ENCODE measurements at regions not wholly inside any gene's neighbourhood (a gene's known extent, or its start where the extent isn't known, plus 50 kb on each side); places are given as distances from the start of the nearest gene placed in this dataset.

GRCh38 chr10:93221521-93221920, 147.8 kb downstream of the CYP26A1 start:
- Histone ChIP-seq H3K4me3 (no peak overlapping the region), H3K4me1 (no peaks in the 10 kb centered on the region), H3K27ac (no peak overlapping the region), H3K27me3 (no peaks in the 10 kb centered on the region), H3K9me3 (peaks cover 0 to 3% (median 0%) of the 10 kb centered on the region in 3 donors), H3K36me3 (no peaks in the 10 kb centered on the region)
- intact Hi-C loops (cut with DNase I; ENCODE audit: low total_unique reads) = no loop called here
- no peak for TF ChIP-seq CTCF (IDR thresholded peaks at IDR 0.05)
- DNase-seq = no peak

- Histone ChIP-seq H3K27ac (no peak overlapping the region), H3K36me3 (no peaks in the 10 kb centered on the region), H3K27me3 (no peaks in the 10 kb centered on the region), H3K4me1 (no peaks in the 10 kb centered on the region), H3K9me3 (peaks cover 0 to 3% (median 0%) of the 10 kb centered on the region in 3 donors), H3K4me3 (no peak overlapping the region)
- DNase-seq = no peak
- TF ChIP-seq CTCF (IDR thresholded peaks at IDR 0.05) = no peak
- intact Hi-C loops (cut with DNase I; ENCODE audit: low total_unique reads) = no loop called here
Measured at GRCh38 chr10:93222211-93222754, 148.6 kb downstream of the CYP26A1 start.

- TF ChIP-seq CTCF (IDR thresholded peaks at IDR 0.05) = no peak
- Histone ChIP-seq H3K4me3 (no peak overlapping the region), H3K9me3 (peaks cover 0 to 3% (median 0%) of the 10 kb centered on the region in 3 donors), H3K4me1 (no peaks in the 10 kb centered on the region), H3K27me3 (no peaks in the 10 kb centered on the region), H3K36me3 (no peaks in the 10 kb centered on the region), H3K27ac (no peak overlapping the region)
- DNase-seq = no peak
- intact Hi-C loops (cut with DNase I; ENCODE audit: low total_unique reads) = no loop called here
Measured at GRCh38 chr10:93222876-93223275, 149.2 kb downstream of the CYP26A1 start.

GRCh38 chr10:93223336-93223735, 149.6 kb downstream of the CYP26A1 start:
- TF ChIP-seq CTCF (IDR thresholded peaks at IDR 0.05) = no peak
- Histone ChIP-seq H3K27me3 (no peaks in the 10 kb centered on the region), H3K9me3 (peaks cover 0 to 3% (median 0%) of the 10 kb centered on the region in 3 donors), H3K4me3 (no peak overlapping the region), H3K4me1 (no peaks in the 10 kb centered on the region), H3K27ac (no peak overlapping the region), H3K36me3 (no peaks in the 10 kb centered on the region)
- intact Hi-C loops (cut with DNase I; ENCODE audit: low total_unique reads) = no loop called here
- DNase-seq = no peak

- Histone ChIP-seq H3K4me1 (no peaks in the 10 kb centered on the region), H3K27me3 (no peaks in the 10 kb centered on the region), H3K36me3 (no peaks in the 10 kb centered on the region), H3K4me3 (no peak overlapping the region), H3K27ac (no peak overlapping the region), H3K9me3 (peaks cover 0 to 3% (median 0%) of the 10 kb centered on the region in 3 donors)
- TF ChIP-seq CTCF (IDR thresholded peaks at IDR 0.05) = no peak
- no peak for DNase-seq
- intact Hi-C loops (cut with DNase I; ENCODE audit: low total_unique reads) = no loop called here
Measured at GRCh38 chr10:93224005-93224779, 150.5 kb downstream of the CYP26A1 start.

Data from tibial artery (tissue), 4 donors.